Renal cortex interstitium (tissue), 11 donors: ENCODE measurements at regions not wholly inside any gene's neighbourhood (a gene's known extent, or its start where the extent isn't known, plus 50 kb on each side); places are given as distances from the start of the nearest gene placed in this dataset.
"Not testable (repeated sequence)": the region's sequence is repeated elsewhere in the genome, so short reads cannot be mapped to it uniquely, and the experiment has no call there.

Experiments
- DNase-seq, 11 donors: peaks; one replicate each; pipeline ENCODE4 v3.0.0-alpha.2; 2013; ENCODE audit warnings: low read depth in 9 of 11, low spot score in 4 of 11; ENCODE audit errors: extremely low read depth in 1 of 11

DNA sequence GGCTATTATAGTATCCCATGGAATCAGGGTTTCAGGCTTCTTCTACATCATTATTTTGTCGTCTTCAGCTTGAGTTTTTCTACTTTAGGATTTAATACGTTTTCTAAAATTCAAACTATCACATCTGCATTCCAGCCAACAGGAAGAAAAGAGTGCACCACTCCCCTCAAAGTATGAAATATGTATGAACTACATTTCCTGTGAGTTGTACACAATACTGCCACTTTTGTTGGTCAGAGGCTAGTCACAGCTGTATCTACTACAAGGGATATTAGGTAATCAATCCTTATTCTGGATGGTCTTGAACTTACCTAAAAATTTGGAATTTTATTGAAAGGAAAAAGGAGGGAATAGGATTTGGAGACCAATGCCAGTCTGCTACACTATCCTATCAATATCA is 235.6 kb upstream of the TBX18 start:
- no peak for DNase-seq

DNA sequence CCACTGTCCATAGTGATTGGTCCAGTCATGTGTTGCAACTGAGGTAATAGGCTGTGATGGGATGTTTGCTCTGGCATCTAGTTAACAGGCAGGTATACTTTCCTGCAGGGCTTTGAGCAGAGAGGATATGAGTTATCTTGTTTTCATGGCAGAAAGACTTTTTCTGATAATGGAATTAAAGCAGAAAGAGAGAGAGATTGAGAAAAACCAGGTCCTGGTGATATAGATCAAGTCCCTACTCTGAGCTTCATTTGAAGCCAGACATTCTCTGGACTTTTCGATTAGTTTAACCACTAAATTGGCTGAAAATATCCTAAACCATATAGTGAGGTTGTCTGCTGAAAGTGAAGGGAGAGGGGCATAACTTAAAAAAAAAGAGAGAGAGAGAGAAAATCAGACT is 233.8 kb upstream of the TBX18 start:
- no peak for DNase-seq

DNA sequence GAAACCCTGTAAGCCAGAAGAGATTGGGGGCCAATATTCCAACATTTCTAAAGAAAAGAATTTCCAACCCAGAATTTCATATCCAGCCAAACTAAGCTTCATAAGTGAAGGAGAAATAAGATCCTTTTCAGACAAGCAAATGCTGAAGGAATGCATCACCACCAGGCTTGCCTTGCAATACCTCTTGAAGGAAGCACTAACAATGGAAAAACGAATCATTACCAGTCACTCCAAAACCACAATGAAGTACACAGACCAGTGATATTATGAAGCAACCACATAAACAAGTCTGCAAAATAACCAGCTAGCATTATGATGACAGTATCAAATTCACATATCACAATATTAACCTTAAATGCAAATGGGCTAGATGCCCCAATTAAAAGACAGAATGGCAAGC is 224.4 kb upstream of the TBX18 start:
- DNase-seq, result not testable (repeated sequence)

DNA sequence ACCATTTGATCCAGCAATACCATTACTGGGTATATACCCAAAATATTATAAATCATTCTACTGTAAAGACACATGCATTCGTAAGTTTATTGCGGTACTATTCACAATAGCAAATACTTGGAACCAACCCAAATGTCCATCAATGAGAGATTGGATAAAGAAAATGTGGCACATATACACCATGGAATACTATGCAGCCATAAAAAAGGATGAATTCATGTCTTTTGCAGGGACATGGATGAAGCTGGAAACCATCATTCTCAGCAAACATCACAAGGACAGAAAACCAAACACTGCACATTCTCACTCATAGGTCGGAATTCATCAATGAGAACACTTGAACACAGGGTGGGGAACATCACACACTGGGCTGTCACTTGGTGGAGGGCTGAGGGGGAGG is 221.1 kb upstream of the TBX18 start:
- DNase-seq, result not testable (repeated sequence)

DNA sequence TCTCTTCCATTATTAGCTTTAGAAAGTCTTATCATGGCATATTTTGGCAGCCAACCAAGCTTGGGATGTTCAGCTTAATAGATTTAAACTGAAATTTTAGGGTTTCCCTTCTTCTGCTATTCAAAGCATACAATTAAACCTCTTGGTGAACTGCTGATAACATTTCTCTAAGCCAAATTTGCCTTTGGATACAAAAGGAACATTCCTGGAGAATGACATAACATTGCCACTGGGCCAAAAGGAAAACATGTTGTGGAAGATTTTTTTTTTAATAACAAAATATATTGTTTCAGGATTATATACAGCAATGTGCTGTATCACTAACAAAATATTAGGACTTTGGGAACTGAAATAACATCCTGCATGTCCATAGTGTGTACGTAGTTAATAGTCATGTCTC is 215.1 kb upstream of the TBX18 start:
- no peak for DNase-seq

DNA sequence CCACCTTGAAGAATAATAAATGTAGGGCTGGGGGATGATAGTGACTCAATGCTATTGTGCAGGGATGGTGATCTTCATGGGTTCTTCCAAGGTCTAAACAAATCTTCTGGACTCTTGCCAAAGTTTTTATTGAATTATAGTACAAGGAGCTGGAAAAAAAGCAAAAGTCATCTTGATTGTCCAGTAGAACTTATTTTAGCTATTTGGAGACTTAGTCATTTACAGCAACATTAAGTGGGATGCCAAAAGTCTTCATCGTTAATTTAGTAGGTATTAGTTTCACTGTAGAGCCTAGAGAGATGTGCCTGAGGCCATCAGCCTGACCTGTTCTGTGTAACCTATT is 212.9 kb upstream of the TBX18 start:
- DNase-seq, result no peak

DNA sequence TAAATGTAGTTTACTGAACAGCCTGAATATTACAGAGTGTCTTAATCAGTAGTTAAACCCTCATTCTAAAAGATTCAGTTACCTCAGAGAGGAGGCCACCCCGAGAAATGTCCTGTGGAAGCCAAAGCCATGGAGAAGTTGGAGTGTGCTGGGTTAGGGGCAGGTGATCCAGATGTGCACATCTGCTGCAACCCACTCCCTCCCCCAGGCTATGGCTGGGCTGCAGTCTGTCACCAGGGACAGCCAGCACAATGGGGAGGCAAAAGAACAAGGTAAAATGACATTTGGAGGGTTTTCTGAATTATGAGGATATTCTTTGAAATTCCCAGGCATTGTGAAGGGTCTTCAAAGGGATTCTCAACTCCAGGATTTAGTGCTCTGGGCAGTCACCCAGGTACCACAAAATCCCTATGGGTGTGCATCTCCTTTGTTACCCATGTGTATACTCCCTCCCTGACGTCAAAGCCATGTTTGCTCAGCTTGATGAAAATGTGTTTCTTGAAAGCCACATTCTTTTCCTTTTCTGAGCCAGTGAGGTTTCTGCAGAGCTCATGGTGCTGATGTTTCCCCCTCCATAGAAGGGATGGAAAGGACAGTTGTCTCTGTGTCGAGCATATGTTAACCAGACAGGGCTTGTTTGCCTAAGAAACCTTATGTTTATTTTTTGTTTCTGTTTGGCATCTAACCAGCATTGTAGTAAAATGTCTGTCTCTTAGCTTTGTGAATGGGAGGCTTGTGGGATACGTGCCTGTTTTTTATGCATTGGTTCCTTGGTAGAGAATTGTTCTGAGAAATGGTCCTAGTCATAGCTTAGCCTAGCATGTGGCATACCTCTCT is 212.3 kb upstream of the TBX18 start:
- DNase-seq, result no peak

DNA sequence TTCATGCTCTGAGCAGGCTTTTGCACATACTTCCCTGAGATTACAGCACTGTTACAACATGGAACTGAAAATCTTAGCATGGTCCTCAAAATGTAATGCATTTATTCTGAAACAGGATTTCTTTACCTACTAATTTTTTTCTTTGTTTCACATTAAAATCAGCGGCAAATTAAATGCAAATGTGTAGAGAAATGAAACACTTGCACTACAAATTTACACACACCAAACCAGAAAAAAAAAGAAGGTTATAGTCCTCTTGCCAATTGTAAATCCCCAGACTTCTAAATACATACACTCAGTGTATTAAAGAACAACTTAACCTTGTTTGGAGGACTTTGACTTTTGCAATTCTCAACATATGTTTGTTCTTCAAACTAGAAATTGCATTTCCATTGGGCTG is 210.9 kb upstream of the TBX18 start:
- no peak for DNase-seq

DNA sequence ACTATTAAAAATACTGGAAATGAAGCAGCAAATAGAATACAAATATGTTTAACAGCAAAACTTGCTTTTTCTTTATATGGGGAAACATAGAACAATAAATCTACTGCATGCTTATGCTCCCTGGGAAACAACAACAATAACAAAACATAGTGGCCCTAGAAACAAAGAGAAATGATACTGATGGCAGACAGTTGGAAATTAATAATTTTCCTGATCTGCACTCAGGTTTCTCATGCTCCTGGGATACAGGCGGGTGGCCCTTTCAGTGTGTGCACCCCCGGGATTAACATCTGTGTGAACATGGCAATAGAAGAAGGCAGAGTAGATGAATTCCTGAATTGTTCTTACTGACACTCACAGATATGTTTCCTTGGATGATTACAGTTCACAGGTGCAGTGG is 209.2 kb upstream of the TBX18 start:
- DNase-seq, result no peak

DNA sequence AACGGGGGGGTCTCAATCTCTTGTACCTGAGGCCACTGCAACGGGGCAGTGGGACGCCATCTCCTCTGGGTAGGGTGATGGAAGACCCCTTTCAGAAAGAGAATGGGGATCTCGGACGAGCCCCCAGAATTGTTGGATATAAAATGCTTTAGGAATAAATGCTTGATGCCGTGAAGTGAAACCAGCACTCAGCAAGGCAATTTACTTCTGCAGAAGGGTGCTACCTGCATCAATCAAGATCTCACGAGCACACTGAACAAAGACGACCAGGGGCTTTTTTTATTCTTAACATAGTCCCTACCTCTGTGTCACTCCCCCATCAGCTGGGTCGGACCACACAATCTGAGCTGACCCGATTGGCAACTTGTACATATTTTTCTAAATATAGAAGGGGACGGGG is 203.6 kb upstream of the TBX18 start:
- DNase-seq, result no peak

DNA sequence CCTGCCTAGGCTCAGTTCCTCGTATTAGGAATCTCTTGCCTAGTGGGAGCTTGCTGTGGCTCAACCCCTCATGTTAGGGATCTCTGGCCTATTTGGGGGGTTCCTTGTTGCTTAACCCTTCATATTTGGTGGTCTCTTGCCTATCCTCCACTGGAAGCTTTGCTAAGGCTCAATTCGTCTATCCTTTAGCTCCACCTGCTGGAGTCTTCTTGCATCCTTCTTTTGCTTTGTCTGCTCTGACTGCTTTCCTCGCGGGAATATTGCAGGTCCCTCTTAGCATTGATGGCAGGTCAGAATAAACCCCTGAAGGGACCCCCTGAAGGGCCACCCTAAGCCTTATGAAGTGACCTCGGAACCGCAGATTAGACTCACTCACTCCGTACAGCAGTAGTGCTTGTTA is 203.0 kb upstream of the TBX18 start:
- DNase-seq, result no peak

DNA sequence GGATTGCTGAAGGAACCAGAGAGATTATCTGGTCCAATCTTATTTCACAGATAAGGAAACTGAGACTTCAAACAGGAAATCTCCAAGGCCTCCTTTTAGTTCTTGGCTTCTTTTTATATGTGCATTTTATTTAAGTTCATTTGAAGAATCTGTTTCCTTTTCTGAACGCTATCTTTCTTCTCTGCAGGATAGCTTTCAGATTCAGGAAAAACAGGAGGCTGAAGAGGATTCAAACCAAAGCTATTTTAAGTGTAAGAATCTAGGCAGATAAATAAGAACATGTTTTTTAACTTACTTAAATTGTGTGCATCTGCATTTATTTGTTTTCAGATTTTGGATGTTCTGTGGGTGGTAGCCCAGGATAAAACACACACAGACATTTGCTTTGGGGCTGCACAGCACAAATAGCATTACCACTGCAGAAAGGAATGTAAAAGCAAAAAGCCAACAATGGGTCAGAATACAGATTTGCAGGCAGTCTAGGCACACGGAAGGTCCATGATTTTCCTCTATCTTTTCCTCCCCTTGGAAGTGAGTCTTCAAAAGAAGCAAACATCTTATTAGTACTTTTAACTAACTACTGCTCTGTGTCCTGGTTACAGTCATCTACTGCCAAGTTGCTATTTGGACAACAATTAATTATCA is 188.8 kb upstream of the TBX18 start:
- no peak for DNase-seq

DNA sequence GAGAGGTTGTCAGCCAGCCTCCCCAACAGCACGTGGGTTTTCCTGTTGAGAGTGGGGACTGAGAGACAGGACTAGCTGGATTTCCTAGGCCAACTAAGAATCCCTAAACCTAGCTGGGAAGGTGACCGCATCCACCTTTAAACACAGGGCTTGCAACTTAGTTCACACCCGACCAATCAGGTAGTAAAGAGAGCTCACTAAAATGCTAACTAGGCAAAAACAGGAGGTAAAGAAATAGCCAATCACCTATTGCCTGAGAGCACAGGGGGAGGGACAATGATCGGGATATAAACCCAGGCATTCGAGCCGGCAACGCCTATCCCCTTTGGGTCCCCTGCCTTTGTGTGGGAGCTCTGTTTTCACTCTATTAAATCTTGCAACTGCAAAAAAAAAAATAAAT is 180.5 kb upstream of the TBX18 start:
- DNase-seq, result not testable (repeated sequence)

DNA sequence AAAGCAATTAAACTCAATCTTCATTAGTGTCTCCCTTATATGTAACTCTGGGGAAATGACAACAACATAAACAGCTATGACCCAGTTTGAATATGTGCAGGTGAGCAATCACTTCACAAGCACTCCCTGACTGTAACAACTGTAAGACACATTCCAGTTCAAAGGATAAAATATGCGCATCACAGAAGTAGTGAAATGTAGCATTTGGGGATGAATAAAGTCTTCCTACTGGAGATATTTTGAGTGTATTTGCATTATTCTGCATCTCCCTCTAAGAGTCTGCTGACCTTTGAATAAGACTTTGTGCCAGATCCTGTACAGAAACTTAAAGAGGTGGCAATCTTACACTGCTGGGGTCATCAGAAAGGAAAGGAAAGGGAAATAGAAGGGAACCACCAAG is 179.5 kb upstream of the TBX18 start:
- DNase-seq, result no peak

DNA sequence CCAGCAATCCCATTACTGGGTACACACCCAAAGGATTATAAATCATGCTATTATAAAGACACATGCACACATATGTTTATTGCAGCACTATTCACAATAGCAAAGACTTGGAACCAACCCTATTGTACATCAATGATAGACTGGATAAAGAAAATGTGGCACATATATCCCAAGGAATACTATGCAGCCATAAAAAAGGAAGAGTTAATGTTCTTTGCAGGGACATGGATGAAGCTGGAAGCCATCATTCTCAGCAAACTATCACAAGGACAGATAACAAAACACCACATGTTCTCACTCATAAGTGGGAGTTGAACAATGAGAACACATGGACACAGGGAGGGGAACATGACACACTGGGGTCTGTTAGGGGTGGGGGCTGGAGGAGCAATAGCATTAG is 177.2 kb upstream of the TBX18 start:
- not testable (repeated sequence) for DNase-seq

DNA sequence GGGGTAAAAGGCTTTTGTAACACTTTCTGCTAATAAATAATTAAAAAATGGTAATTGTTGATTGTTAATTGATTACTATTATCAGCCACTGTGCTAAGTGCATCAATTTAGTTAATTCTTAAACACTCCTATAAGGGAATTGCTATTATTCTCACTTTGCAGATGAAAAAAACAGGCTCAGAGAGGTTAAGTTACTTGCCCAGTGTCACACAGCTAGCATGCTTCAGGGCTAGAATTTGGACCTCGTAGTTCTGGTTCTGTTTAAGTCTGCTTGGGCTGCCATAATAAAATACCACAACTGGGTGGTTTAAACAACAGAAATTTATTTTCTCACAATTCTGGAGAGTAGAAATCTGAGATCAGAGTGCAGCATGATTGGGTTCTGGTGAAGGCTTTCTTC is 164.8 kb upstream of the TBX18 start:
- no peak for DNase-seq

DNA sequence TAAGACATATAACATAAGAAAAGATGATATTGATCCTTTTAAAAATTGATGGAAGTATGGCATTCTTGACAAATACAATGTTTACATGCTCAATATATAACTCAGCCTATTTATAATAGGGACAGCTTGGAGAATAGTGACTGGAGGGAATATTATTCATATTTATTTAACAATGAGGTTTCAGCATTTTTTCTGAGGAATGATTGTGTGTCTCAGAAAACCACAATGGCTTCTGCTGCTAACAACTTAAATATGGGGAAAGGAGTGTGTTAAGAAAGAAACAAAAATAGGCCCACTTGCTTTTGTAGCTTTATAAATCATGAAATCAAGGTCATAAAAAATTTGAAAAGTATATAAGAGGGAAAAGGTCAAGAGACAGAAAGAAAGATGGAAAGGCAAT is 163.2 kb upstream of the TBX18 start:
- no peak for DNase-seq

DNA sequence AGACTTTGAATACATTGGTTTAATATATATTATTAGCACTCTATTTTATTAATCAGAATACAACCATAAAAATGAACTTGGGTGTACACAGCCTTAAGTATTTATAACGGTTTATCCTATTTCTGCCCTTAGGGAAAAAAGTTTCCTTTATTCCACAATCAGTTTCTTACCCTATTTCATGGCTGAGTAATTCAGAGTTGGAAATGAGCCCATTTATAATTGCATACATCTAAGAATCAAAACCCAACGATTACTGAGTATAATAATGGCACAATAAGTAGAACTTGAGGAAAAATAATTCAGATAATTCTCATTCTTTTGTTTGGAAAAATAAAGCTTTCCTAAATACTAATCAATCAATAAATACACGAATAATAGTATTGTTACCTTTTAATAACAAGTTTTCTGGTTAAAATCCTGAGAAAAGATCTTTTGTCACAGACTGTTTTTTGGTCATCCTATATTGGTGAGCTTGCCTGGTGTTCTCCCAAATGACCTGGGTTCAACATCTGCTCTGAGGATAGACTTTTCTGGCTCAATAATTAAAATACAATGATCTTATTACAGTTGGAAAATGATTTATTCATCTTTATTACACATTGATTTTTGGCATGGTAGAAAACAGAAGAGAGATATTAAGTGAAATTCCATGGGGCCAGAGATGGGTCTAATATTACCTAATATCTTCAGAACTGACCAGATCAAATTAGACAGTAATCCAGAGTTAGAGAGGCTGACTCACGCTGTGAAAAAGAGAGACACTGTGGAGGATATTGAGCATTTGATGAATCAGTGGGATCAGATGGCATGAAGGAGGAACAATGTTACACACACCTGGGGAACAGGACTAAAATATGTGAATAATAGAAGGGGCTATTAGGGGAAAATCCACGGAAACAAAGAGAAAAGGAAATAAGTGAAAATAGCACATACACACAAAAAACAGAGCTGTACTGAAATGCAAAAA is 162.1 kb upstream of the TBX18 start:
- DNase-seq, result no peak

DNA sequence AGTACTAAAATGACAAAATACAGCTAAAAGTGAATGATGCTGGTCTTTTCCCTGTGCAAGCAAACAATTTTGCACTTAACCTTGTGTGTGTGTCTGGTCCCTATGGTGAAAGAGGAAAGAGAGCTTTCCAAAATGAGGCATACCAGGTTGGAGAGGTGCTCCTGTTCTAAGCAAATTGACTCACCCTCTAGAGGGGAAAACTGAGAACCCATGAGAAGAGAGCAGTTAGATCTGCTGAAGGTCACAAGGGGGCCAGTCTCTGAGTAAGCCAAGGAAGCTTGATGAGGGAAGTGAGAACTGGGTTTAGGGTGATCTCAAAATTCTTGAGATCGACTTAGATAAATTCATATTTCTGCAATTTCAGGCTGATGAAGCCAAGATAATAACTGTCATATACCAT is 157.5 kb upstream of the TBX18 start:
- no peak for DNase-seq

DNA sequence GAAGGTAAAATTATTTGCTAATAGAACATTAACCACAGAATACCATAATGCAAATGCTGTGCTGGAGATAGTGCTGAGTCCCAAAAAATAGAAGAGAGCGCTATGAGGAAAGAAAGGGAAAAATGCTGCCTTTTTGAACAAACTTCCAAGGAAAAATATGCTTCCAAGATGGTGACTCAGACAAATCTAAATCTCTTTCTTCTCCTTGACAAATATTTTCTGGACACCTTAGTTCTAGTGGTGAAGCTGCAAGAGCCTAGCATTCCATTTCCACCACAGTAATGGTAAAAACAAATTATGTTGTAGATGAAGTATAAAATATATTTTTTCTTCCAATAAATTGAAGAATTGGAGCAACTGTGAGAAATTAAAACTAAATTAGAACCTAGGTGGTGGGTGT is 155.6 kb upstream of the TBX18 start:
- DNase-seq, result no peak
